Stimulated activated CD4-positive, alpha-beta T cell treated with anti-CD3 and anti-CD28 coated beads, Interleukin-4, amount 100 ng/mL, for 48 hours (primary cell): ENCODE measurements at regions not wholly inside any gene's neighbourhood (a gene's known extent, or its start where the extent isn't known, plus 50 kb on each side); places are given as distances from the start of the nearest gene placed in this dataset.

Experiments
- DNase-seq, 2 donors: peaks; one replicate each; pipeline ENCODE4 v3.0.0-alpha.2; 2020; ENCODE audit warnings: low read depth in 2 of 2

DNA sequence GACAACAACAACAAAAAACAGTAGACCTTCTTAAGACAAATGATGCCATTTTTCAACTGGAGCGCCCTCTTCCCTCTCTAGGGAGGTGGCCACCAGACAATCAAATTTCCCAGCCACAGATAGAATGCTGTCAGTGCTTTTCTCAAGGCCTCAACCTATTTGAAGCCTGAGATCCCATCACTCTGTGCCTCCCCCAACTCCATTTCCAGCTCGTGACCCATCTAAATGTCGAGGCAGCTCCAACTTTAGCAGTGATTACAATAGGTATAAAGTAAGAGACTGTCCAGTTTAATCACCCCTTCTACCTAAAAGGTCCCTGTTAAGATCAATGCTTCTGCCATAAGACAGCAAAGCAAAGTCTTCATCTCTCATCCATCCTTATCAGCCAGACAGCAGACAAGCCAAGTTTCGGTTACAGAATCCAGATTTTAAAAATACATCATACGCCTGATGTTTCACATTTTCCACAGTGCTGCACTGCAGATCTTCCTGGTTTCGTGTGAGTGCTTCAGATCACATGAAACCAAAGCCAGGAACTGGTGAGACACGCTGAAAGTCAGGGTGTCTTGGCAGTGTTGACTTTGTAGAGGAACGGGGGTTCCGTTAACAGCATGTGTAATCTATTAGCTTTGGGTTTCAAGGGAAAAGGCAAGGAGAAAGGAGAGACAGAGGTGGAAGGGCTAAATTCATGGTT lies 447.8 kb downstream of the ENC1 start:
- no peak for DNase-seq

DNA sequence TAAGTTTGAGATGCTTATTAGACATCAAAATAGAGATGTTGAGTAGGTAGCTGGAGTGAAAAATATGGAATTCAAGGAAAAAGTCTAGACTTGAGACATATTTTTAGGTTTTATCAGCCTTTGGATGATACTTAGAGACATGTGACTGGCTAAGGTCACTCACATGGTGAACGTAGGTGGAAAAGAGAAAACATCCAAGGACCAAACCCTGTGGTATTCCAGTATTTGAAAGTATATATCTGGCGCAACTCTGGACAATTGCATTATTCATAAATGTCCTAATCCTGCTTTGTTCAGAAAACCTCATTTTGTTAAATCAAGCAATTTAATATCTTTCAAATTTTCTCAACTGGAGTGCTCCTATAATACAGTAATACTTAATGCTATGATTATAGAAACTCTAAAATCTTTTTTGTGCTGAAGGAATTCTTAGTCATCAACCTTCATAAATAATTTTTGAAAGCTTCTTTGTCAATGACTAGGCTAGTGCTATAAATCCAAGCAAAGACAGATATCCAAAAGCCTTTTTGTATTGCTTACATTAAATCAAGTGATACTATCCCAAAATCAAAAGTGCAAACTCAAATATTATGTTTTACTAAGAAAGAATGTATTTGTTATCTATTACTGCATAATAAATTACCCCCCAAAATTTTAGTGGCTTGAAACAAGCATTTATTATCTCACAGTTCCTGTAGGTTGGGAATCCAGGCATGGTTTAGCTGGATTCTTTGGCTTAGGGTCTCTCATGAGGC lies 452.0 kb downstream of the ENC1 start:
- DNase-seq: no peak

DNA sequence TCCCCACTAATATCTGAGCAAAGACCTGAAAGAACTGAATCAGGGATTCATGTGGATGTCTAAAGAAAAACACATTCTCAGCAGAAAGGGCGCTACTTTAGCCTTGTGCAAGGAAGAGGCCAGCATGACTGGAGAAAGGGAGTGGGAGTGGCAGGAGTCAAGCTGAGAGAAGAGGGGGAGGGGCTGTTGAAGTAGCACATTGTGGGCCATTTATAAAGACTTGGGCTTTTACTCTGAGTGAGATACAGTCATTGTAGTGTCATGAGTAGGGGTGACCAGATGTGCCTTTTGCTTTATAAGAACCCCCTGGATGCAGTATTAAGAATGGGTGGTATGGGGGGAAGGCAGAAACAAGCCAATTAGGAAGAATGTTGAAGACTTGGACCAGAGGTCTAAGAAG lies 452.8 kb downstream of the ENC1 start:
- no peak for DNase-seq

DNA sequence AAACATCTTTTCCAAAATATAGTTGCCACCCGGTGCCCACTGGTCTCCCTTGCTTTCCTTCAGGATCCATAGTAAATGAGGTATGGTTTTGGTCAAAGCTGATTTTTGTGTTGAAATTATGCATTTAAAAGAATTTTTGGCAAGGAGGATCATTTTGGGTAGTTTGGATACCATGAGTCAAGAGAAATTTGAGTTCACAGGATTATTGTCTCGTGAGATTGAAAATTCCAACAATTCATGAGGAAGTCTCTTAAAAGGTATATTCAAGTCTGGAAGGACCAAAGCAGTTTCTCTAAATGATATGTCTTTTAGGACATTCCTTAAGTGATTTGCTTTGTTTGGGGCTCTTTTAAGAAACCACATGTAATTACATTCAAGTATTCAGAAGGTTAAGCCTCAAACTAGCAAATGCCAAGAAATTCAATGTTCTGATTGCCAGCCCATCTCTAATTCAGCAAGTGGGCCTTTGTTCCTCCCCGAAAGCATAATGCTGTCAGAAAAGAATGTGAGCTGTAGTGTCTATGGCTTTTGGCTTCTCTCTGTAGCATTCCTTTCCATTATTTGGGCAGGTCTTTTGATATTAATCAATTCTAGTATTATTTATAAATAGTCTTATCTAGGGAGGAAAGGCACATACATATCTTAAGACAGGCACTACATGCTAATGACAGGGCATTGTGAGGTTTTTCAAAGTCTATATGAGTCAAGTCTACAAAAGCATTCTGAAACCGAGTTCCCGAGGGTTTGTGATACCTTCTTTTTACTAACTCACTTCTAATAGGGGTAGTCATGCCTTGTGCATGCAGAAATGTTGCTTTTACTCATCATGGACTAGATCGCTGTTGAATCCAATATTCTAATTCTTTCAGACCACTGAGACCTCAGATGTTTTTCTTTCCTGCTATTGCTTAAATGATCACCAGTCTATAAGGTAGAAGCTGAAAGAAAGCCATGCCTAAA lies 453.9 kb downstream of the ENC1 start:
- no peak for DNase-seq

DNA sequence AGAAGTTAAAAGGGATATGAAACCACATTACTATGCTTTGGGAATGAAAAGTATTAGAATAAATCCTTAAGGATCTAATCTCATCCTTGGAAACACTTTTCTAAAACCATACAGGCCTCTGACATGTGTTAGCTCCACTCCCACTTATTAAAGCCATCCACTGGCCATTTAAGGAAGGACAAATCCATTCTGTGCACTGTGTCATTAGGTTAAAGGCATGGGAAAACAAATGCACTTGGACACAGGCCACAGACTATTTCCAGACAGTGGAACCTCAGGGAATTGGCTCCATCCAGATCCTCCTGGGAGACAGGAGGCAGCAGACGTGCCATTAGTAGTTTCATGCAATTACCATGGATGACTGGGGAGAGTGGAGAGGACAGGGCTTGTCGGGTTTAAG lies 454.9 kb downstream of the ENC1 start:
- no peak for DNase-seq

DNA sequence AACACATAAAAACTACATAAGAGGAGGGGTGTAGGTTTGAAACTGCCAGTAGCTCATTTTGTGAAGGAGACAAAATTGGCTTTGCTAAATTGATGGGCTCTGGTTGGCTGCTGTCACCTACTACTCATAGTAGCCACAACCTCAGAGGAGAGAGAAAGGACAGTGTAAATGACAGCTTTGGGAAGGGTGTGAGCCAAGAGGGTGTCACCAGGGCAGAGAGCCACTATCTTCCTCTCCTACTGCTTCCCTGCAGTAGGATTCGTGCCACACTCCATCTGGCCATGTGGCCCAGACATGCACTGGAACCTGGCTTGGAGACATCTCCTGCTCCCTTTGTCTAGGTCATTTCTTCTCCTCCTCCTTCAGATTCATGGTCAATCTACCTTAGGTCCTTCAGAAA lies 455.9 kb downstream of the ENC1 start:
- DNase-seq: no peak

DNA sequence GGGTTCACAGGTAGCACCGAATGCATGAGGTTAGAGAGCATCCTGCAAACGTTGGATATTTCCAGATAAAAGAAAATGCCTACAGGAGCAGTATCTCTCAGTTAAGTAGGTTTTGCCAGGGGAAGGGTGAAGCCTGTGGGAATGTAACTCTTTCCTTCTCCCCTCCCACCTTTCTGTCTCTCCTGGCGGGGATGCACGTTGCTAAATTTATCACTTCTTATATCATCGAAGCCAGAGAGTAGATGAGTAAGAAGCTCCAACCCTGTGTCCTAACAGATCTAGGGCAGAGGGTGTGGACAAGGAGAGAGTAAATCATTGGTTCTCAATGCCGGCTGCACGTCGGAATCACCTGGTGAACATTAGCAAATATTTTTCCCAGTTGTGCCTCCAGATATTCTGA lies 457.5 kb downstream of the ENC1 start:
- no peak for DNase-seq

DNA sequence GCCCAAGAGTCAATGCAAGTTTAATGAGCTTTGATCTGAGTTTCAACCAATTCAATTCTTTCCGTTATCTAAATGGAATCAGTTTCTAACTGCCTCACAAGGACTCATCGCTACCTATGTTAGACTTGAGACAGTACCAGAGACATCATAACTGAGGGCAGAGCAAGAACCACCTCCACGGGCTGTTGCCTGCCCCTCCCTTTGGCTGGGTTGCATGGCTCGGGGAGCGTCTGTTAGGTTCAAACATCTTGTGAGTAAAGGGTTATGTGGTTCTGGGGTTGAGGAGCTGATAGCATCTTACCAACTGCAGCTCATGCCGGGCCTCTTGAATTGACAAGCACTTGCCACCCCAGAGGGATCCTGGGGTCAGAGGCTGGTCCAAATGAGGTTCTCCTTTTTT lies 457.9 kb downstream of the ENC1 start:
- DNase-seq: no peak

DNA sequence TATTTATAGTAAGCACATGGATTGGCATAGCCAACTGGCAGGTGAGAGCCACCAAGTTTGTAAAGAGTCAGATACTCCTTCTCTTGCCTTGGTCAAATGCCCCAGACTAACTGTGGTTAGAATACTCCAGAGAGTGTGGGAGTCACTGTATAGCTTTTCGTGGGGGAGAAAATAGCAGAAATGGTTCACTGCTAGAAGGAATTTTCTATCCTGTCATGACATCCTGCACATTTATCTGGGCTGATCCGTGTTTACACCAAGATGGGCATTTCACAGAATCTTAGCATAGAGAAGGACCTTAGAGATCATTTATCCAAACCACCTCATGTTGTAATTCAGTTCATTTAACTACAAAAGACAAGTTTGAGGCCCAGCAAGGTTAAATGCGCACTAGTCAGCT lies 460.8 kb downstream of the ENC1 start:
- DNase-seq: no peak

DNA sequence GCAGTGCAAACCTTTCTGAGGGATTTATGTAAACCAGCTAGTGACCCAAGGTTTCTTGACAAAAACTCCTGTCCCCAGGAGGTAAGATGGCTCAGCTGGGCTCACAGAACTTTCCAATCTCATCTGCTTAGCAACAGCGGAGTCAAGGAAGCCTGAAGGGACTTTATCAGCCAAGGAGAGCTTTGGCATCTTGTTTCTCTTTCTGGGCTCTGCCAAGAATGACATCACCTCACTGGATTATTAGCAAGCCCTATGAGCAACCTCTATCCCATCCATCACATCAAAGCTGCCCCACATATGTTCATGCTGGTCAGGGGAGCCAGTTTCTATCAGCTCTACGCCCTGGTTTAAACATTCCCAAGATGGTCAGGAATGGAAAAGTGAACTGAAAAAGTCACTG lies 461.3 kb downstream of the ENC1 start:
- no peak for DNase-seq

DNA sequence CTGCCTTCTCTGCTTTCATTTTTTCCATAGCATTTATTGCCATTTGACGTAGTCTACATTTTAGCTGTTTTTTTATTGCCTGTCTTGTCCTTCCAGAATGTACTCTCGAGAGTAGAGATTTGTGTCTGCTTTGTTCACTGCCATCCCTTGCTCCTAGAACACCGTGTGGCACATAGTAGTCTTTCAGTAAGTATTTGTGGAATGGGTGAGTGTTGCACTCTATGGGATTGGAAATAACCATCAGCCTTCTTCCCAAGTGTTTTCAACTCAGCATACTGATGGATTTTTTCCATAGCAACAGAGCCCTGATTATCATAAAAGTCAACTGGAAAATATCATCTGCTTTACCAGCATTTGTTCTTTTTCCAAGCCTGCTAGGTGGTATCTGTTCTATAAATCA lies 462.6 kb downstream of the ENC1 start:
- DNase-seq: no peak

DNA sequence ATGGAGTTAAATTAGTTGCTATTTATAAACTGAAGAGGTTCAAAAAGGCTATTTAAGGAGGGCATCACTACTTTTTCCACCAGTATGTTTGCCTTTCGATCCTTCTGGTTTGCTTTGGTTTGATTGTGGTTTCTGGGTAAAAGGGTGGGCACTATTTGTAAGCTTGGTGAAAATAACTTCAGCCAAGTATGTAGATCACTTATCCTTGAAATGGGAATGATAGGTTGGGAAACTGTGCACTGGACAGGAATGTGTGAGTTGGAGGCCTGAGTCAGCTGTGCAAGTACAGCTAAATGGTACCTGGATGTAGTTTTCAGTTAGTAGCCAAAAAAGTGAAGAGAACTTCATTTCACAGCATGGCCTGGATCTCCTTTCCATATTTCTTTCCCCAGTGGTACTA lies 466.2 kb downstream of the ENC1 start:
- no peak for DNase-seq

DNA sequence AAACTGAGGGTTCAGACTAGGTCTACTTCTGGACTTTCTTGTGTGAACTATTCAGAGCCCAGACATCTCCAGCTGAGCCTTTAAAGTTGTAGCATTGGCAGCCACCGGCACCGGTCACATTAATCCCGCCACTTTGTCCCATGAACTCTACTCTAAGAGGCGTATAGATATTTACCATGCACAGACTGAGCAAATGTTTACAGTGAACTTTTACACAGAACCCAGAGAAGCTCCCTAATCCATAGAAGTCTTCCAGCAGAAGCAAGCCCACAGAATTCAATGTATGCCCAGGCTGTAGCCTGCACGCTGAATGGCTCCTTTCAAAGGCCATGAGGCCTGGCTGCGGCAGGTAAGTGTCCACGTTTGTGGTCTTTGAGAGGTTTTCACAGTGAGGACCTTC lies 466.9 kb downstream of the ENC1 start:
- no peak for DNase-seq

DNA sequence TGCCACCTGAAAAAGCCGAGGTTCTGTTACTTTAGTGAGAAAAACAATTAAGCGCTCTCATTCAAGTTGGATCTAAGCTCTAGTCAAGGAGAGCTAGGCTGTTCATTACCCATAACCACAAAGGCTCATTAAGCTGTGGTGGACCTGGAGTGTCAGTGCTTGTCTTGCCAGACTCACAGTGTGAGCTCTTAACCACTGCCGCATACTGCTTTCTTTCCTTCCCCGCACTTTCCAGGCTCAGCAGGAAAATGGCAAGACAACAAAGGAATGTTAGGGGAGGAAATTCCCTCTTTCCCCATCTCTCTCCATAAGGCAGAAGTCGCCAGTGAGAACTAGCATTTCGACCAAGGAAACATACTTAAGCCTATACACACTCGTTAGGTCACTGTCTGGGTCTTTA lies 467.3 kb downstream of the ENC1 start:
- no peak for DNase-seq

DNA sequence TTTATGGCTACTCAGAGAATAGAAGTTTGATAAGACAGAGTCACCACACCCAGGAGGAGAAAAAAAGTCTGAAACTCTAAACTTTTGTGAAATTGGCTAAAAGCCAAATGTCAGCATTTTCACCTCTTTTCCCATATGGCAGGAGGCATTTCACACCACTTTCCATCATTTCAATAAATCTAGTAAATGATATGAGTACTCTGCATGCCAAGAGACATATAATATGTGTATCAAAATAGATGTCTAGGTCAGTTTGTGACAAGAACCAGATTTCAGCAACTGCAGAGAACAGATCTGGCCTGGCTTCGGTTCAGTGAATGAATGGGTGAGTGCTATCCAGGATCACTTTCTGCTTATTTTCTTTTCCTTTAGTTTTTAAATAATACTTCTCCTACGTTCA lies 470.8 kb downstream of the ENC1 start:
- DNase-seq: no peak

DNA sequence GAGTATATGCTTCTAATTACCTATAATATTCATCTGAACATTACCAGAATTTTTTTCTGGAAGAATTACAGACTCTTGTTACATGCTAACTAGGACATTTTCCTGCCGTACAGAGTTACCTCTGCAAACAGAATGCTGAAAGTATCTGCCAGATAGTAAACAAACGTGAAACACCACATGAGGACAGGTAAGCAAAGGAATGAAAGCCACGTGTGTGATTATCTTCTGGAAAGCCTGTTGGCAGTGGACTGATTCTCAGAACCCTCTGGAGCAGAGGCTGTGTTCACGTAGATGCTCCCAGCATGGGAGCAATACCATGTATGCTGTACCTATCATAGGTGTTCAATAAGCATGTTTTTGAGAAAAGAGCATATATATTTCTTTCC lies 472.6 kb downstream of the ENC1 start:
- DNase-seq: no peak

DNA sequence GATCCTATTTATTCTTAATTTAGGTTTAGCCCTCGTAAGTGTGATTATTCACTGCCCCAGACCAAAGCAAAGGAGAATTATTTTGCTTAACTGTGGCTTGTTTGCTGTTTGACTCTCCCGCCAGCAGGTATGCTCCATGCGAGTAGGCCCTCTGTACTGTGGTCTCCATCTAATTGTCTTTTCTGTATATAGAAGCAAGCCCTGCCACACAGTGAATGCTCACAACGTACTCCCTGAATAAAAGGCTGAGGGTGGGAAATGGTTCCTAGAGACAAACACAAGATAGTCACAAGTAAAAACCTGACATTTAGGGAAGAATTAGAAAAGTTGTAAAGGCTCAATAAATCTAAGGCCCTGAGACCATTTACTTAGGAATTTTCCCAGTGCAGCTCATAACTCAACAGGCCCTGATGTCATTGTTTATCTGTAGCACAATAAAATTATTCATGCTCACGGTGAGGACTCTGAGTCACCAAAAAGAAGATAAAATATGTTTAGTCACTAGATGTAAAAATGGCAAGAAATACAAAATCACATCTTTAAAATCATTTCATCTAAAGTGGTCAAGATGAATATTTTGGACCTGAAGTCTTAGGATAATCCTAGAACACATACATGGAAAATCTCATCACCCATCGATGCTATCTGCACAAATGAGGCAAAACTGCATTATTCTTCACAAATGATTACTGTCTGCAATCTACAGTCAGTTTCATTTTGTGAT lies 473.2 kb downstream of the ENC1 start:
- DNase-seq: no peak

DNA sequence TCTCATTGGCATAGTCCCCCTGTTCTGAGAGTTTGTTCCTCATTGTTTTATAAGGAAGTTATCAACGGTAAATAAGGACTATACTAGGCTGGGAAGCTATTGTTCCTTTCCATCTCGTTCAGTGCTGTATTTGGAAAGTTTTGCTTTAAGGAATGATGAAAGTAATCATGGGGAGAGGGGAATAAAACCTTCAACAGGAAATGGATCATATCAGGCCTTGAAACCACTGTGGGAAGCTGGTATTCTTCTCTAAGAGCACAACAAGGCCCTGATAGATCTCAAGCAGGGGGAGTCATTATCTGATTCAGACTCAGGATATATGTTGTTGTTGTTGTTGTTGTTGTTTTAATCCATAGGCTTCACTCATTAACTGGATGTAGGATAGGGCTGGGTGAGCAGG lies 474.5 kb downstream of the ENC1 start:
- no peak for DNase-seq

DNA sequence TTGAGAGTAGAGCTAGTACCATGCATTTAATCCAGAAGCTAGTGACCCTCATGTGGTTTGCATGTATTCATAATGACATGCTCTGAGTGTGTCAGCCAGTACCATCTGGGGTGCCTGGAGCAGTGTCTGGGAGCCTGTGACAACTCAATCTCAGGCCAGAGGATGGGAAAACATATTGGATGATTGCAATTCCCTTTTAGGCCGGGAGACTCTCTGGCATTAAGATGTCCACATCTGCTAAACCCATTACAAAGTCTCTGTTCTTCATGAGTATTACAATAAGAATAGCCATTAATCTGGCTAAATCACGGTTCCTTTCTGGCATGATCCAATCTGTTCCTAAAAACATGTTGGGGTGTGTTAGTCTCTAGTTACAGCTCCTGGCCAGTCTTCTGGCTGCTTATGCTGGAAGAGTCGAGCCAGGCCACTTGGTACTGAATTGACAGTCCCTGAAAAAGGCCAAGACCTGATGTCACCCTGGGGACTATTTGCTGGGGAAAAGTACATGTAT lies 475.7 kb downstream of the ENC1 start:
- no peak for DNase-seq

DNA sequence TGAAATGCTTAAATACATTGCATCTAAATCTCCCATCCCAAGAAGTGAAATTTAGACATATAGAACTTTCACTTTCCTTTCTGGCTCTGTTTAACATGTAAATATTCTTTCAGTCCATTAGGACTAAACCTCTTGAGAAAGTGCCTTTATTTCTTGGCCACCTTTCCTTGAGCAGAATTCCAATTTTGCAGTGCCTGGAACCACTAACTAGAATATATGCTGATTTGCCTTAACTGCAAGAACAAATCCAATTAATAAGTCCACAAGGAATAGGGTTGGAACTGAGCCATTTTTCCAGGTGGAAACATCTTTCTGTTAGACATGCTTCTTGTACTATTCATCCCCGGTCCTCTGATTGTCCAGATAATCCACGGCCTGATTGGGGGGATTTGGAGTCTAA lies 478.0 kb downstream of the ENC1 start:
- no peak for DNase-seq

DNA sequence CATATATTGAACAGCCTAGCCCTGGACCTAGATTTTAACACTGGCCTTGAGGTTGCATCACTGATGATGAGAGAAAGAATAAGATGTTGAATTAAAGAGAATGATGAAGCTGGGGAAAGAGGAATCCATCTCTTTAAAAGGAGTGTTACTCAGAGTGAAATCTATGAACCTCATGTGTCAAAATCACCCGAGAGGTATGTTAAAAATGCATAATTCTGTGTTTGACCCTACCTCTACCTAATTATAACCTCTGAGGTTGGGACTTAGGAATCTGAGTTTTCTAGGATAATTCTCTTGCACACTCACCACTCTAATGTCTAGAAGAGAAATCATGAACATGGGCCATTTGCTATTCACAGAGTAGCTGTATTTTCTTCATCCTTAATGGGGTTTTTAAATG lies 479.4 kb downstream of the ENC1 start:
- no peak for DNase-seq
